ENCODE measurements at regions not wholly inside any gene's neighbourhood (a gene's known extent, or its start where the extent isn't known, plus 50 kb on each side); places are given as distances from the start of the nearest gene placed in this dataset.

DNA sequence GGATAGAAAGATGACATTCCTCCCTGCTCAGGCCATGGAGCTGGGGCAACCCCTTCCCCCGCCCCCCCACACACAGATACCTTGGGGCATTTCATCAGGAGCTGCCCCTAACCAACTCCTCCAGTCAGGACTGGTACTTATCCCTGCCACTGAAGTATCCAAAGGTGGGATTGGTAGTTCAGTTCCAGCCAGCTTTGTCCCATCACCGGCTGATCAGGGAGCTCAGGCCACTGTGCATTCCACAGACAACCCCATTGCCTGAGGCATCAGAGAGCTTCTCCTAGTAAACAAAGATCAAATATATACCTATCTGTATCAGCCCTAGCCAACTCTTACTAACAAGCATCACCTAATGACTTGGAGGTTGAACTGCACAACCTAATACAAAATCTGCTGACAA is 218.2 kb upstream of the FMR1 start:
- H3K36me3 ChIP-seq (ENCODE audit: insufficient read depth in 1 of 2, low read depth in 1 of 2): no peaks in the 10 kb centered on the region

GRCh38 chrX:147699061-147699460 is 212.7 kb upstream of the FMR1 start:
- Histone ChIP-seq H3K4me1 (no peaks in the 10 kb centered on the region), H3K4me3 (no peak overlapping the region), H3K27ac (no peak overlapping the region), H3K9me3 (peaks cover under 1% of the 10 kb centered on the region), H3K36me3 (ENCODE audit: insufficient read depth in 1 of 2, low read depth in 1 of 2) (no peaks in the 10 kb centered on the region), H3K27me3 (ENCODE audit: insufficient read depth in 3 of 3, low read length in 2 of 3) (no peaks in the 10 kb centered on the region)
- TF ChIP-seq CTCF (IDR thresholded peaks at IDR 0.05): no peak
- intact Hi-C loops (cut with DNase I): no loop called here
- whole genome bisulfite sequencing, 3 donors: 15 to 31% (median 24%) methylated on average over 2 of the region's 2 CpGs
- ATAC-seq: no peak
- DNase-seq: no peak

More for the DNA sequence above, 218.2 kb upstream of the FMR1 start:
- H3K4me3 ChIP-seq: no peak overlapping the region
- ATAC-seq (no peak), DNase-seq (no peak)
- TF ChIP-seq CTCF (IDR thresholded peaks at IDR 0.05): no peak
- H3K27me3 ChIP-seq (ENCODE audit: insufficient read depth in 3 of 3, low read length in 2 of 3): no peaks in the 10 kb centered on the region
- peaks cover 6% of the 10 kb centered on the region for H3K9me3 ChIP-seq
- intact Hi-C loops (cut with DNase I): no loop called here
- 45 to 77% (median 74%) methylated on average over 2 of the region's 2 CpGs for WGBS, 3 donors
- H3K4me1 ChIP-seq: no peaks in the 10 kb centered on the region
- no peak overlapping the region for H3K27ac ChIP-seq

- ATAC-seq (no peak), DNase-seq (no peak)
- intact Hi-C loops (cut with DNase I): no loop called here
- Histone ChIP-seq H3K27ac (no peak overlapping the region), H3K27me3 (ENCODE audit: insufficient read depth in 3 of 3, low read length in 2 of 3) (no peaks in the 10 kb centered on the region), H3K9me3 (no peaks in the 10 kb centered on the region), H3K4me1 (no peaks in the 10 kb centered on the region), H3K4me3 (no peak overlapping the region), H3K36me3 (ENCODE audit: insufficient read depth in 1 of 2, low read depth in 1 of 2) (no peaks in the 10 kb centered on the region)
- TF ChIP-seq CTCF (IDR thresholded peaks at IDR 0.05): no peak
- WGBS, 3 donors: 45 to 64% (median 50%) methylated on average over 2 of the region's 2 CpGs
Measured at GRCh38 chrX:147710301-147710700, 201.4 kb upstream of the FMR1 start.

DNA sequence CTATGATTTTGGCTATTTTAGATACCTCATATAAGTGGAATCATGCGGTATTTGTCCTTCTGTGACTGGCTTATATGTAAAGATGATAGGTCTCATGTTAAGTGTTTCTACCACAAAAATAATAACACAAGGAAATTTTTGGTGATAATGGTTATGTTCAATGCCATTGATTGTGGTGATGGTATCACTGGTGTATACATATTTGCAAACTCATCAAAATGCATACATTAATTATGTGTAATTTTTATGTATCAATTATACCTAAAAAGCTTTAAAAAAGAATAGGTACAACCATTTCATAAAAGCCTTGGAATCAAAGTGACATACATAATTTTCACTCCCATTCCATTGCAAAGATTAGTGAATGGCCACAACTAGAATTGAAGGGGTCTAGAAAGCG is 178.3 kb upstream of the FMR1 start:
- H3K4me3 ChIP-seq: no peak overlapping the region
- DNase-seq (no peak), ATAC-seq (no peak)
- intact Hi-C loops (cut with DNase I): no loop called here
- WGBS, 3 donors: 78 to 86% (median 83%) methylated on average over 2 of the region's 2 CpGs
- peaks cover 4% of the 10 kb centered on the region for H3K9me3 ChIP-seq
- no peak overlapping the region for H3K27ac ChIP-seq
- TF ChIP-seq CTCF (IDR thresholded peaks at IDR 0.05): no peak
- H3K27me3 ChIP-seq (ENCODE audit: insufficient read depth in 3 of 3, low read length in 2 of 3): no peaks in the 10 kb centered on the region
- no peaks in the 10 kb centered on the region for H3K36me3 ChIP-seq (ENCODE audit: insufficient read depth in 1 of 2, low read depth in 1 of 2)
- H3K4me1 ChIP-seq: no peaks in the 10 kb centered on the region

DNA sequence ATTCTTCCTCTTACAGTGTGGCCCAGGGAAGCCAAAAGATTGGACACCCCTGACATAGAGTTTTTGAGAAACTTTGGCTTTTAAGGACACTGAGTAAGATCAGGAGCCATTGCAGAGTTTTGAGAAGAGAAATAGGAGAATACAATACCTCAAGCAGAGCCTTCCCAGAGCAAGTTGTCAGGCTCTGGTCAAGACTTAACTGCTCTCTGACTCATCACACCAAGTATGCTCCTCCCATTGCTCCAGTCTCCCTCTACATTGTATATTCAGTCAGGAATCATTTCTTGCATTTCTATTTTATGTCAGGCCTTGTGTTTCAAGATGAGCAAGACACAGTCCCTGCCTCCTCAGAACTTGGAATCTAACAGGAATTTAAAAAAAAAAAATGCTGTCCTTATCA is 176.4 kb upstream of the FMR1 start:
- no peak for TF ChIP-seq CTCF (IDR thresholded peaks at IDR 0.05)
- ATAC-seq: no peak
- no peaks in the 10 kb centered on the region for H3K27me3 ChIP-seq (ENCODE audit: insufficient read depth in 3 of 3, low read length in 2 of 3)
- no peak overlapping the region for H3K4me3 ChIP-seq
- no peak overlapping the region for H3K27ac ChIP-seq
- no peaks in the 10 kb centered on the region for H3K4me1 ChIP-seq
- no peak for DNase-seq
- H3K9me3 ChIP-seq: peaks cover 4% of the 10 kb centered on the region
- H3K36me3 ChIP-seq (ENCODE audit: insufficient read depth in 1 of 2, low read depth in 1 of 2): no peaks in the 10 kb centered on the region
- intact Hi-C loops (cut with DNase I): no loop called here
